Ascending aorta (tissue), 2 donors: ENCODE measurements at regions not wholly inside any gene's neighbourhood (a gene's known extent, or its start where the extent isn't known, plus 50 kb on each side); places are given as distances from the start of the nearest gene placed in this dataset.

Experiments used
- DNase-seq, 2 donors: peaks; one replicate each; pipeline ENCODE4 v3.0.0-alpha.2; 2019; ENCODE audit warnings: low spot score in 2 of 2
- H3K27ac ChIP-seq, 2 donors: fragments of 200-600 bp; sonication (generic); one replicate each; pipeline ENCODE4 v1.5.1; 2016 to 2017; ENCODE audit warnings: mild to moderate bottlenecking in 1 of 2
- H3K27me3 ChIP-seq: fragments of 200-600 bp; sonication (generic); one replicate; pipeline ENCODE4 v1.5.1; 2017
- H3K36me3 ChIP-seq, 2 donors: fragments of 200-600 bp; sonication (generic); one replicate each; pipeline ENCODE4 v1.5.1; 2016
- H3K4me1 ChIP-seq, 2 donors: fragments of 200-600 bp; sonication (generic); one replicate each; pipeline ENCODE4 v1.5.1; 2016 to 2017; ENCODE audit warnings: mild to moderate bottlenecking in 1 of 2
- H3K4me3 ChIP-seq, 2 donors: fragments of 200-600 bp; sonication (generic); one replicate each; pipeline ENCODE4 v1.5.1; 2016 to 2017; ENCODE audit warnings: mild to moderate bottlenecking in 1 of 2
- H3K9me3 ChIP-seq, 2 donors: fragments of 200-600 bp; sonication (generic); one replicate each; pipeline ENCODE4 v1.5.1; 2016
- intact Hi-C: fragments of 100-400 bp; cut with DNase I; formaldehyde crosslinking; loops from one replicate; pipeline ENCODE4 v1.15.1; 2023
- TF ChIP-seq, protein P1 (sequence below), 3 experiments: fragments of 200-600 bp in 2 of 3; fragments of 450-650 bp in 1 of 3; sonication (generic) in 2 of 3; IDR thresholded peaks; one replicate each; pipeline ENCODE4 v1.5.1; 2016 to 2019; ENCODE audit warnings: antibody characterized with exemption in 3 of 3, mild to moderate bottlenecking in 1 of 3, moderate library complexity in 1 of 3

DNA sequence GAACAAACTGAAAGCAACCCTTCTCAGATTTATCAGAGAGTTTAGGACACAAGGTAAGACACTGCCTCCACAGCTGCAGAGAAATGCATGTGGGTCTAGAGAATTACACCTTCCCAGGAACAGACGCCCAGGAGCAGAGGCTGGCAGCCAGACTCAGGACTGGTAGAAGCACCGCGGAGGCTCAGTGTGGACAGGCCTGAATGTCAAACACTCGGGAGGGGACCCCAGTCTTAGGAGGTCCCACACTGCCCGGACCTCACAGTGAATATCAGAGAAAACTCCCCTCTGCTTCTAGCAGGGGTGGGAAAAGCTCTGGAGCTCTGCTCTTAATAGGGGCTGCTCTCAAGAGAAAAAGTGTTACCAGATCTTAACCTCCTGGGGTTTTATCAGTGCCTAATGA, 952.7 kb downstream of the BRD1 start:
- DNase-seq, result peak in 1 of 2 donors; percentile 27
- intact Hi-C loops, result no loop called here
- no peaks in the 10 kb centered on the region for H3K27me3 ChIP-seq

DNA sequence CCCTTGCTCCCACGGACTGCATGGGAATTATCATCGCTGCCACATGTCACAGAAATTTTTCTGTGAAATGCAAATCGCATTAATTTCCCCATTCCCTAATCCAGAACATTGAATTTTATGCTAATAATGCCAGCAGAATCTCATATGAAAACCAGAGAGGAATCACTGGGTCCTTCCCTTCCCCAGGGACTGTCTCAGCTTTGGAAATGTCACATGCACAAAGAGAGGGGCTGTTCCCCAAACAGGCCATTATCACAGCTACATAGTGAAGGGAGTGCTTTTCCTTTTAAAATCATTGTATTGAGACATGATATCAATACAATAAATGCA, 954.5 kb downstream of the BRD1 start:
- no peaks in the 10 kb centered on the region for H3K27me3 ChIP-seq
- no peak for DNase-seq
- TF ChIP-seq, protein P1, sequence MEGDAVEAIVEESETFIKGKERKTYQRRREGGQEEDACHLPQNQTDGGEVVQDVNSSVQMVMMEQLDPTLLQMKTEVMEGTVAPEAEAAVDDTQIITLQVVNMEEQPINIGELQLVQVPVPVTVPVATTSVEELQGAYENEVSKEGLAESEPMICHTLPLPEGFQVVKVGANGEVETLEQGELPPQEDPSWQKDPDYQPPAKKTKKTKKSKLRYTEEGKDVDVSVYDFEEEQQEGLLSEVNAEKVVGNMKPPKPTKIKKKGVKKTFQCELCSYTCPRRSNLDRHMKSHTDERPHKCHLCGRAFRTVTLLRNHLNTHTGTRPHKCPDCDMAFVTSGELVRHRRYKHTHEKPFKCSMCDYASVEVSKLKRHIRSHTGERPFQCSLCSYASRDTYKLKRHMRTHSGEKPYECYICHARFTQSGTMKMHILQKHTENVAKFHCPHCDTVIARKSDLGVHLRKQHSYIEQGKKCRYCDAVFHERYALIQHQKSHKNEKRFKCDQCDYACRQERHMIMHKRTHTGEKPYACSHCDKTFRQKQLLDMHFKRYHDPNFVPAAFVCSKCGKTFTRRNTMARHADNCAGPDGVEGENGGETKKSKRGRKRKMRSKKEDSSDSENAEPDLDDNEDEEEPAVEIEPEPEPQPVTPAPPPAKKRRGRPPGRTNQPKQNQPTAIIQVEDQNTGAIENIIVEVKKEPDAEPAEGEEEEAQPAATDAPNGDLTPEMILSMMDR (IDR thresholded peaks at IDR 0.05), result no peak

More for the DNA sequence above, 952.7 kb downstream of the BRD1 start:
- Histone ChIP-seq H3K4me1 (no peaks in the 10 kb centered on the region), H3K9me3 (no peaks in the 10 kb centered on the region), H3K27ac (no peak overlapping the region), H3K4me3 (no peak overlapping the region), H3K36me3 (no peaks in the 10 kb centered on the region)
- TF ChIP-seq, protein P1 (IDR thresholded peaks at IDR 0.05), result no peak

DNA sequence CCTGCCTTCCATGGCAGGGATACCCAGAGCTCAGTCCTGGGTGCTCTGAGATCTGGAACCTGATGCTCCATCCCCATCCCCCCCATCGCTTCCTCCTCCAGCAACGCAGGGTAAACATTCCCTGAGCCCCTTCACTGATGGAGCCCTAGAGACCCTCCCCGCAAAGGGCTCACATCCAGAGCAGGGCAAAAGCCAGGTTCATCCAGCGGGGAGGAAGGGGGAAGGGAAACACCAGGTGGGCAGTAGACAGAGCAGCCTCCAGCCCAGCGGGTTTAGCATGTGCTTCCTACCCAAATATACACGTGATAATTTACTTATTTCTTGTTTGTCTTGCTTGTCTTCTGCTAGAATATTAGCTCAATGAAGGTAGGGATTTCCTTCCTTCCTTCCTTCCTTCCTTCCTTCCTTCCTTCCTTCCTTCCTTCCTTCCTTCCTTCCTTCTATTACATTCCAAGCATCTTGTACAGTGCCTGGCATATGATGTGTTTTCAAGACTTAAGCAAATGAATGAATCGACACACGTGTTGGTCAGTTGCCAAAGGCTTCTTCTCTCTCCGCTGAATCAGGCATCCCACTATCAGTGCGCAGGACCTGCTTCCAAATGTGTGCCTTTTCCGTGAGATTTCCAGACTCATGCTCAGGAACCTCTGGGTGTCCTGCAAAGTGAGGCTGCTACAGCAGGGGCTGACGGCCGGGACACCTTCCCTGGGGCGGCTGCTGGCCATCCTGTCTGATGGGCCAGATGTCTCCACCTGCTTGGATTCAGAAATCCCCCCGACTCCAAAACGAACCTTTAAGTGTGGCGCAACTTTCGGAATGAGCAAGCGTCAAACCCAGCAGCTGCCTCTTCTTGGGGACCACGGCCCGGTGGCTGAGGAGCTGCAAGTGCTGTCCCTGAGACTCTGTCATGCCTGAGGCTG, 955.1 kb downstream of the BRD1 start:
- no peak overlapping the region for H3K4me3 ChIP-seq
- TF ChIP-seq, protein P1 (IDR thresholded peaks at IDR 0.05), result no peak
- DNase-seq, result peak in 1 of 2 donors; percentile 39
- H3K4me1 ChIP-seq, result no peaks in the 10 kb centered on the region
- H3K36me3 ChIP-seq, result no peaks in the 10 kb centered on the region
- H3K27me3 ChIP-seq, result no peaks in the 10 kb centered on the region
- H3K9me3 ChIP-seq, result no peaks in the 10 kb centered on the region
- intact Hi-C loops, result no loop called here
- no peak overlapping the region for H3K27ac ChIP-seq

More for the DNA sequence above, 954.5 kb downstream of the BRD1 start:
- no peak overlapping the region for H3K27ac ChIP-seq
- H3K36me3 ChIP-seq, result no peaks in the 10 kb centered on the region
- H3K4me3 ChIP-seq, result no peak overlapping the region
- intact Hi-C loops, result no loop called here
- H3K4me1 ChIP-seq, result no peaks in the 10 kb centered on the region
- H3K9me3 ChIP-seq, result no peaks in the 10 kb centered on the region

DNA sequence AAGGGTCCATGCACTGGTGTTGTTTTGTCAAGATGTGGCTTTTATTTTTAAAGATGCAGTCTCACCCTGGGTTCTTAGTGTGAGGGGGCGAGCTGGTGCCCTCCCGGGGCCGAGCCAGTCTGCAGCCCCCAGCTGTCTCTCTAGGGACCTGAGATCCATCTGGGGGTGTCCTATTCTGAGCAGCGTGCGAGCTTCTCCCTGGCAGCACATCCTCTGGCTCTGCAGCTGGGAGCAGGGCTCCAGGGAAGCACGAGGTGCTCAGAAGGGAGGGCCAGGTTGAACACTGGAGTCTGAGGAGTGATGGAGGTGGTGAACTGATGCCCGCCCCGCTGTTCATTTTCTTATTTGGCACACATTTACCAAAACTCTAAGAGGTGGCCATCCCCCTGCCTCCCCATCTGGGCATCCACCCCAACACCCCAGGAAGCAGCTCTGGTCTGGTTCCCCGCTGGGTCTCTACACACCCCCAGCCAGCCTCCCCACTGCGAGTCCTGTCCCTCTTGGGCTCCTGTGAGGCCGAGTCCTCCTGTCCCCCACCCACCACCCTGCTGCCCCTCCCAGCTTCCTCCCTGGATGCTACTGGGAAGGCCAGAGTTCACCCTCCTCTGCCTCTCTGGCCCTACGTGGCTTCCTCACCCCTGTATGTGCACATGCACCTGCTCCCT, 956.4 kb downstream of the BRD1 start:
- H3K27me3 ChIP-seq, result no peaks in the 10 kb centered on the region
- no peak overlapping the region for H3K4me3 ChIP-seq
- TF ChIP-seq, protein P1 (IDR thresholded peaks at IDR 0.05), result no peak
- H3K4me1 ChIP-seq, result no peaks in the 10 kb centered on the region
- intact Hi-C loops, result no loop called here
- no peak overlapping the region for H3K27ac ChIP-seq
- H3K36me3 ChIP-seq, result no peaks in the 10 kb centered on the region
- no peaks in the 10 kb centered on the region for H3K9me3 ChIP-seq
- DNase-seq, result peak in 1 of 2 donors; percentile 55

DNA sequence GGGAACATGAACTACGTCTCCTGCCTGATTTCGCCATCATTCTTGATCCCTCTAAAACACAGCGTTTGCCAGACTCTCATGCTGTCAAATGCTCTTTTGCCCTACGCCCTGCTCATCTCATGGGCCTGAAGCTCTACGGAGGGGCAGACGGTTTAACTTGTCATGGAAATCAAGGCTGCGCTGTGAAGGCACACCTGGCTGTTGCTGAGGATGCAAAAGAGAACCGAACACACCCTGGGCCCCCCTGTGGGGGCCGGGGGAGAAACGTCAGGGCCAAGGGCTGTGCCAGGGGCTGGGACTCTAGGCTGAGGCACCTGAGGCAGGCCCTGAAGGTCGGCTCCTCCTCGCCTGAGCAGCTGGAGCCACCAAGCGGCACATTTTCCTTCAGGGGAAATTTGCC, 957.2 kb downstream of the BRD1 start:
- intact Hi-C loops, result no loop called here
- Histone ChIP-seq H3K27me3 (no peaks in the 10 kb centered on the region), H3K4me1 (no peaks in the 10 kb centered on the region), H3K27ac (no peak overlapping the region), H3K4me3 (no peak overlapping the region), H3K36me3 (no peaks in the 10 kb centered on the region), H3K9me3 (no peaks in the 10 kb centered on the region)
- TF ChIP-seq, protein P1 (IDR thresholded peaks at IDR 0.05), result no peak
- DNase-seq, result peak in 1 of 2 donors; percentile 33
